H1 (cell line): ENCODE measurements at regions not wholly inside any gene's neighbourhood (a gene's known extent, or its start where the extent isn't known, plus 50 kb on each side); places are given as distances from the start of the nearest gene placed in this dataset.
A peak's percentile ranks its signal among the peaks of the same experiment; 100 is the strongest.

Experiments
- CTCF ChIA-PET: fragments of 300-600 bp; sonication (Branson Sonifier 250); formaldehyde crosslinking; loops from one replicate; lab custom pipeline; 2021; ENCODE audit not compliant: partially characterized antibody; lab: Charles Lee
- POLR2A ChIA-PET: fragments of 300-600 bp; sonication (Branson Sonifier 250); formaldehyde crosslinking; loops from one replicate; lab custom pipeline; 2021; ENCODE audit warnings: inconsistent platforms; ENCODE audit not compliant: partially characterized antibody; lab: Charles Lee
- DNase-seq, 2 experiments: peaks; one replicate each; pipeline versions ENCODE4 v3.0.0 to v3.0.0-alpha.2; 2010 to 2022; ENCODE audit warnings: low spot score in 2 of 2, low read depth in 1 of 2, mixed read lengths in 1 of 2
- FAIRE-seq: peaks from 2 replicates; lab custom pipeline; 2011; peaks lifted over from hg19 to GRCh38; lab: Jason Lieb, UNC
- H2AFZ ChIP-seq: 2 replicates; pipeline ENCODE4 v1.8.1; 2012; ENCODE audit warnings: low read length, inconsistent platforms
- H2AK5ac ChIP-seq: 2 replicates; pipeline ENCODE4 v1.6.1; 2013; ENCODE audit warnings: low read depth, low read length
- H2BK120ac ChIP-seq: replicated peaks from 2 replicates; pipeline ENCODE3; 2013; ENCODE audit warnings: low read depth, low read length, inconsistent platforms
- H2BK12ac ChIP-seq: 2 replicates; pipeline ENCODE4 v1.6.1; 2013; ENCODE audit warnings: low read depth, low read length
- H2BK15ac ChIP-seq: 2 replicates; pipeline ENCODE4 v1.6.1; 2013; ENCODE audit warnings: low read length
- H2BK20ac ChIP-seq: 2 replicates; pipeline ENCODE4 v1.6.1; 2013; ENCODE audit warnings: low read length
- H2BK5ac ChIP-seq: 2 replicates; pipeline ENCODE4 v1.6.1; 2013; ENCODE audit warnings: low read depth, low read length
- H3K14ac ChIP-seq: 2 replicates; pipeline ENCODE4 v1.6.1; 2013; ENCODE audit warnings: inconsistent platforms; ENCODE audit not compliant: insufficient read length
- H3K18ac ChIP-seq: 2 replicates; pipeline ENCODE4 v1.6.1; 2013; ENCODE audit warnings: low read length; ENCODE audit errors: extremely low read depth
- H3K23ac ChIP-seq: 2 replicates; pipeline ENCODE4 v1.6.1; 2013; ENCODE audit warnings: inconsistent platforms; ENCODE audit not compliant: insufficient read length
- H3K23me2 ChIP-seq: 2 replicates; pipeline ENCODE4 v1.6.1; 2013; ENCODE audit warnings: low read depth, low read length
- H3K27ac ChIP-seq: 2 replicates; pipeline ENCODE4 v1.6.1; 2011; ENCODE audit warnings: low read depth, low read length, inconsistent platforms
- H3K27me3 ChIP-seq, 4 experiments: replicated peaks in 1 of 4; 1 replicate in 1 of 4; 2 replicates in 3 of 4; pipeline versions ENCODE4 v1.6.1 to v1.8.1; 2011 to 2013; ENCODE audit warnings: low read length in 3 of 4, mild to moderate bottlenecking in 3 of 4, inconsistent platforms in 2 of 4, mixed read lengths in 2 of 4, moderate library complexity in 1 of 4; ENCODE audit not compliant: control insufficient read depth in 3 of 4, insufficient read depth in 3 of 4; ENCODE audit errors: extremely low read depth in 1 of 4
- H3K36me3 ChIP-seq, 4 experiments: 2 replicates each; pipeline versions ENCODE4 v1.6.1 to v1.8.1; 2011 to 2013; ENCODE audit warnings: mild to moderate bottlenecking in 4 of 4, low read length in 3 of 4, moderate library complexity in 2 of 4, control low read depth in 1 of 4, inconsistent platforms in 1 of 4; ENCODE audit not compliant: insufficient read depth in 4 of 4, control insufficient read depth in 2 of 4
- H3K4ac ChIP-seq: replicated peaks from 2 replicates; pipeline ENCODE3; 2013; ENCODE audit warnings: low read length, low read depth, mixed read lengths, inconsistent platforms; ENCODE audit not compliant: insufficient read length
- H3K4me1 ChIP-seq, 4 experiments: replicated peaks in 1 of 4; 1 replicate in 1 of 4; 2 replicates in 3 of 4; pipeline versions ENCODE4 v1.6.1 to v1.8.1; 2011 to 2013; ENCODE audit warnings: low read length in 3 of 4, inconsistent platforms in 2 of 4, mixed read lengths in 1 of 4; ENCODE audit not compliant: insufficient read depth in 4 of 4, control insufficient read depth in 3 of 4
- H3K4me2 ChIP-seq, 2 experiments: 2 replicates each; pipeline versions ENCODE4 v1.6.1 to v1.8.1; 2011 to 2013; ENCODE audit warnings: low read depth in 2 of 2, low read length in 2 of 2, control low read depth in 1 of 2, inconsistent platforms in 1 of 2, mild to moderate bottlenecking in 1 of 2; ENCODE audit not compliant: insufficient read depth in 1 of 2
- H3K4me3 ChIP-seq, 4 experiments: fragments of 200-600, 300-600 bp in 1 of 4; sonication (generic), shearing (Covaris generic), sonication (Bioruptor Twin) in 1 of 4; 2 replicates each; pipeline versions ENCODE4 v1.5.1 to v1.8.1; 2011 to 2016; ENCODE audit warnings: low read length in 4 of 4, low read depth in 3 of 4, control low read depth in 2 of 4, inconsistent platforms in 2 of 4, mild to moderate bottlenecking in 2 of 4, mixed read lengths in 1 of 4, moderate library complexity in 1 of 4; ENCODE audit not compliant: insufficient read depth in 2 of 4; ENCODE audit errors: extremely low read depth in 1 of 4
- H3K56ac ChIP-seq: replicated peaks from 2 replicates; pipeline ENCODE3; 2013; ENCODE audit warnings: low read depth, mild to moderate bottlenecking, mixed read lengths, low read length, inconsistent platforms; ENCODE audit not compliant: insufficient read length
- H3K79me1 ChIP-seq: 2 replicates; pipeline ENCODE4 v1.6.1; 2013; ENCODE audit warnings: low read depth, low read length, control low read depth
- H3K79me2 ChIP-seq, 2 experiments: 2 replicates each; pipeline versions ENCODE4 v1.6.1 to v1.8.1; 2012 to 2013; ENCODE audit warnings: low read length in 2 of 2, mild to moderate bottlenecking in 2 of 2, inconsistent platforms in 1 of 2; ENCODE audit not compliant: insufficient read depth in 2 of 2, control insufficient read depth in 1 of 2
- H3K9ac ChIP-seq, 4 experiments: replicated peaks in 1 of 4; 1 replicate in 1 of 4; 2 replicates in 3 of 4; pipeline versions ENCODE4 v1.6.1 to v1.8.1; 2011 to 2013; ENCODE audit warnings: low read depth in 3 of 4, low read length in 3 of 4, control low read depth in 2 of 4, mild to moderate bottlenecking in 2 of 4, moderate library complexity in 2 of 4, inconsistent platforms in 1 of 4; ENCODE audit errors: extremely low read depth in 1 of 4
- H3K9me3 ChIP-seq, 2 experiments: 2 replicates each; pipeline versions ENCODE4 v1.6.1 to v1.8.1; 2012 to 2013; ENCODE audit warnings: mild to moderate bottlenecking in 2 of 2, moderate library complexity in 2 of 2, control low read depth in 1 of 2, inconsistent platforms in 1 of 2, low read depth in 1 of 2, low read length in 1 of 2, mixed read lengths in 1 of 2; ENCODE audit not compliant: insufficient read depth in 2 of 2
- H4K20me1 ChIP-seq, 2 experiments: replicated peaks in 1 of 2; 2 replicates each; pipeline versions ENCODE3 to v1.8.1; 2011 to 2013; ENCODE audit warnings: inconsistent platforms in 2 of 2, low read length in 2 of 2, mild to moderate bottlenecking in 1 of 2; ENCODE audit not compliant: insufficient read depth in 2 of 2, control insufficient read depth in 1 of 2
- H4K5ac ChIP-seq: 2 replicates; pipeline ENCODE4 v1.6.1; 2013; ENCODE audit warnings: low read length, low read depth, mixed read lengths, inconsistent platforms; ENCODE audit not compliant: insufficient read length
- H4K8ac ChIP-seq: 2 replicates; pipeline ENCODE4 v1.8.0; 2013; ENCODE audit warnings: mild to moderate bottlenecking, moderate library complexity, low read length, inconsistent platforms; ENCODE audit not compliant: insufficient read depth; ENCODE audit errors: extremely low read depth
- H4K91ac ChIP-seq: replicated peaks from 2 replicates; pipeline ENCODE3; 2013; ENCODE audit warnings: low read length, mixed read lengths, inconsistent platforms; ENCODE audit not compliant: insufficient read length
- ATF2 ChIP-seq: IDR thresholded peaks from 2 replicates; pipeline ENCODE4 v1.6.1; 2012; ENCODE audit warnings: low read length, inconsistent platforms
- BCL11A ChIP-seq, 2 experiments: IDR thresholded peaks; one replicate each; pipeline ENCODE4 v1.6.1; 2011; ENCODE audit warnings: low read depth in 2 of 2, low read length in 2 of 2, mild to moderate bottlenecking in 2 of 2
- CBX5 ChIP-seq: fragments of 300-800, 300-1000 bp; sonication (generic); IDR thresholded peaks from 2 replicates; pipeline ENCODE4 v1.7.1; 2016; ENCODE audit warnings: antibody characterized with exemption, low read length, low read depth
- CREB1 ChIP-seq: IDR thresholded peaks from 2 replicates; pipeline ENCODE4 v1.6.1; 2012; ENCODE audit warnings: inconsistent platforms
- EZH2 ChIP-seq: fragments of 200-600 bp; sonication (generic); IDR thresholded peaks from 2 replicates; pipeline ENCODE4 v1.7.1; 2012; ENCODE audit warnings: low read depth, mild to moderate bottlenecking, moderate library complexity, low read length, inconsistent platforms; ENCODE audit not compliant: severe bottlenecking
- JUN ChIP-seq: IDR thresholded peaks from 2 replicates; pipeline ENCODE4 v1.6.1; 2011; ENCODE audit warnings: low read depth, mild to moderate bottlenecking, improper control_type of control experiment, low read length
- MAX ChIP-seq: IDR thresholded peaks from 2 replicates; pipeline ENCODE4 v1.6.1; 2012; ENCODE audit warnings: inconsistent platforms
- POU5F1 ChIP-seq: IDR thresholded peaks from 2 replicates; pipeline ENCODE4 v1.6.1; 2011; ENCODE audit warnings: low read depth, mild to moderate bottlenecking, low read length, moderate library complexity
- RNF2 ChIP-seq: fragments of 200-900, 300-1000 bp; sonication (generic); IDR thresholded peaks from 2 replicates; pipeline ENCODE4 v1.7.1; 2016; ENCODE audit warnings: borderline replicate concordance, low read depth, mild to moderate bottlenecking, antibody characterized with exemption, low read length; ENCODE audit not compliant: poor library complexity, severe bottlenecking; ENCODE audit errors: missing control alignments
- SP1 ChIP-seq: IDR thresholded peaks from 2 replicates; pipeline ENCODE4 v1.6.1; 2011; ENCODE audit warnings: low read depth, low read length
- SP2 ChIP-seq: IDR thresholded peaks from 2 replicates; pipeline ENCODE4 v1.6.1; 2012; ENCODE audit warnings: mild to moderate bottlenecking, low read length, inconsistent platforms
- TCF12 ChIP-seq: IDR thresholded peaks from 2 replicates; pipeline ENCODE4 v1.6.1; 2011; ENCODE audit warnings: low read depth, mild to moderate bottlenecking, low read length
- YY1 ChIP-seq: IDR thresholded peaks from 2 replicates; pipeline ENCODE4 v1.6.1; 2011; ENCODE audit warnings: low read depth, mild to moderate bottlenecking, low read length
- WGBS, 2 experiments: shearing (Covaris generic) in 1 of 2; methylation state at CpG; one replicate each; pipeline versions ENCODE4 v1.1.6 to v1.1.7; 2013 to 2015; ENCODE audit warnings: low lambda C conversion rate in 2 of 2, mixed read lengths in 2 of 2, inconsistent platforms in 1 of 2, low coverage in 1 of 2, missing lambda C conversion rate in 1 of 2; ENCODE audit not compliant: insufficient replicate concordance in 2 of 2, insufficient coverage in 1 of 2, insufficient read length in 1 of 2; ENCODE audit errors: extremely low coverage in 1 of 2, missing lambda C conversion rate in 1 of 2; 5-methylcytosine and 5-hydroxymethylcytosine counted together

- Histone ChIP-seq H3K4me2 (no peak overlapping the region), H3K36me3 (no peaks in the 10 kb centered on the region), H3K18ac (no peak overlapping the region), H4K20me1 (no peaks in the 10 kb centered on the region), H2BK20ac (no peak overlapping the region), H3K4me1 (no peaks in the 10 kb centered on the region), H3K27ac (no peak overlapping the region), H2BK12ac (no peak overlapping the region), H3K9me3 (no peaks in the 10 kb centered on the region), H3K23ac (no peak overlapping the region), H3K23me2 (no peaks in the 10 kb centered on the region), H3K79me2 (no peaks in the 10 kb centered on the region), H3K4ac (no peak overlapping the region), H4K5ac (no peak overlapping the region), H2BK15ac (no peak overlapping the region), H3K14ac (no peak overlapping the region), H2BK120ac (no peak overlapping the region), H2AK5ac (no peak overlapping the region), H3K9ac (no peak overlapping the region; a peak in 1 of 7 replicates), H3K79me1 (no peaks in the 10 kb centered on the region), H2BK5ac (no peak overlapping the region), H2AFZ (0 out of 2 replicates have a peak overlapping the region, but pooled peaks have one; percentile 58), H4K8ac (no peak overlapping the region), H3K4me3 (no peak overlapping the region), H3K56ac (no peak overlapping the region), H3K27me3 (no peaks in the 10 kb centered on the region), H4K91ac (no peak overlapping the region)
- FAIRE-seq (no peak), DNase-seq (no peak)
- ChIA-PET POLR2A (no interaction called here), CTCF (no interaction called here)
- 91% methylated on average over 5 of the region's 5 CpGs; no CpG with 5 or more reads in 1 of the 2 experiments for WGBS, 2 experiments
- TF ChIP-seq JUN (no peak), SP2 (no peak), CREB1 (no peak), RNF2 (no peak), SP1 (no peak), YY1 (no peak), POU5F1 (no peak), TCF12 (no peak), ATF2 (no peak), BCL11A (IDR thresholded peaks at IDR 0.05; ENCODE audit: low read depth in 2 of 2, low read length in 2 of 2) (no peak), CBX5 (no peak), EZH2 (no peak), MAX (no peak)
Observed at GRCh38 chr14:98293576-98293975, 978.4 kb downstream of the BCL11B start.
